ENCODE measurements at regions not wholly inside any gene's neighbourhood (a gene's known extent, or its start where the extent isn't known, plus 50 kb on each side); places are given as distances from the start of the nearest gene placed in this dataset.
"Not testable (repeated sequence)": the region's sequence is repeated elsewhere in the genome, so short reads cannot be mapped to it uniquely, and the experiment has no call there.

DNA sequence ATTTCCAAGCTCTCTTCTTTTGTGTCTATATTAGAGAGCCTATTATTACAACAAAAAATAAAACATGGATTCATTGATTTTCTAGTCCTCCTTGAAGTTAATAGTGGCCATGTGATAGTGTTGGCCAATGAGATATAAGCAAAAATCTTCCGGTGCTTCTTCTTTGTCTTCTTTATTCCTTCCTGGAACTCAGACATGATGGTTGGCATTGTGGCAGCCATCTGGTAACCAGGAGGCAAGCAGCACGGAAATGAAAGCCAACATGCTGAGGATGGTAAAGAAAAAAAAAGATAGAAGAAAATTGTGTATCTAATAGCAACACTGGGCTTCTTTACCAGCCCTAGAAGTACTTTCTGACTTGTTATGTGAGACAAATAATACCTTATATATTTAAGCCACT lies 50.8 kb upstream of the SEL1L start:
- no peak overlapping the region for H3K9ac ChIP-seq
- peaks cover 0 to 16% (median 0%) of the 10 kb centered on the region in 11 experiments; a peak in 7 of 22 replicates for H3K9me3 ChIP-seq (replicated peaks in 1 of 11)
- H3K4me3 ChIP-seq, result no peak overlapping the region
- no peaks in the 10 kb centered on the region for H3K36me3 ChIP-seq
- no peaks in the 10 kb centered on the region for H3K27me3 ChIP-seq
- H4K20me1 ChIP-seq, result no peaks in the 10 kb centered on the region
- H3K4me1 ChIP-seq, result no peaks in the 10 kb centered on the region
- no peak overlapping the region for H3K27ac ChIP-seq
- TF ChIP-seq Cebpa-rat (IDR thresholded peaks at IDR 0.05), result no peak
- H3K4me2 ChIP-seq, result no peak overlapping the region

DNA sequence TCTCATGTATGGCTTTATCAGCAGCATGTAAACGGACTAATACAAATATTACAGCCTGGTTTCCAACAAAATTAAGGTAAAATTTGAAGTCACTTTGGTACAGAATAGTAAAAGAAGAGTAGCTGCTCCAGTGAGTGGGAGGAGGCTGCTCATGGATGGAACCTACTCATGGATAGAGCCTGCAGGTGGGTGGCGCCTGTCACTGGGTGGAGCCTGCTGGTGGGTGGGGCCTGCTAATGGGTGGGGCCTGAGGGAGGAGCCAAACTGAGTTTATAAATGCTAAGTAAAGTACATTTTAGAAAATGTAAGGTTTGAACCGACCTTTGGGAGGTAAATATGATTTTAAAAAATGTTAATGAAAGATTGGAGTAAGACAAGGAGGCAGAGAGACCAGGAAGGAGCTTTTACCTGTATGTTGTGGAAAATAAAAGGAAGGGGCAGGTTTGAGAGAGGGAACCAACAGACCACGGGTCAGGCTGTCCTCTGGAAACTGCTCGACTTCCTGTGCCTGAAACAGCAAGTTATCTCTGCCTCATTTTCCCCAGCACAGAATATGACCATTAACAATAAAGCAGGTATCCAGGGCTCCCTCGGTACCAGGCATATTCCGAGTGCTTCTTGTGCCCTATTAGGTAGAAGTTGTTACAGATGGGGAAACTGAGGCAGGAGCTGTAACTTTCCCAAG lies 55.9 kb upstream of the SEL1L start:
- Histone ChIP-seq H3K27ac (no peak overlapping the region), H3K27me3 (no peaks in the 10 kb centered on the region), H3K4me2 (no peak overlapping the region), H4K20me1 (no peaks in the 10 kb centered on the region), H3K4me3 (no peak overlapping the region), H3K36me3 (no peaks in the 10 kb centered on the region), H3K9ac (no peak overlapping the region), H3K9me3 (replicated peaks in 1 of 11) (peaks cover 0 to 3% (median 0%) of the 10 kb centered on the region in 11 experiments; a peak in 1 of 22 replicates), H3K4me1 (no peaks in the 10 kb centered on the region)
- TF ChIP-seq Cebpa-rat (IDR thresholded peaks at IDR 0.05), result no peak

DNA sequence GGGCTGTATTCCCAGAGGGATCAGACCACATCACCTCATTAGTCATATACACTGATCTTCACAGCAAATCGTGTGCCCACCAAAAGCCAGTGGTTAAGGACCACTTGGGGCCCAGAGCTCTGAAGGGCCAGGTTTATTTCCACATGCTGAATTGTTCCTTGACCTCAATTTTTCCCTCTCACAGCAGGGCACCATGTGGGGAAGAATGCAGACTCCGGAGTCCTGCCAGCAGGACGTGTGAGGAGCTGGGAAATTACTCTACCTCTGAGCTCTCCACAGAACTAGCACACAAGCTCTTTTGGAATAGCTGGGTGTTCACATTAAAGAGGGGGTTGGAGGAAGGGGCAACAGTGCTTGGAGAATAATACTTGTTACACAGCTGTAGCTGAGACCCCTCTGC lies 57.6 kb upstream of the SEL1L start:
- no peaks in the 10 kb centered on the region for H3K27me3 ChIP-seq
- H4K20me1 ChIP-seq, result no peaks in the 10 kb centered on the region
- H3K36me3 ChIP-seq, result no peaks in the 10 kb centered on the region
- no peaks in the 10 kb centered on the region for H3K9me3 ChIP-seq (replicated peaks in 1 of 11)
- no peak overlapping the region for H3K9ac ChIP-seq
- no peaks in the 10 kb centered on the region for H3K4me1 ChIP-seq
- no peak overlapping the region for H3K27ac ChIP-seq
- H3K4me3 ChIP-seq, result no peak overlapping the region
- no peak for TF ChIP-seq Cebpa-rat (IDR thresholded peaks at IDR 0.05)
- H3K4me2 ChIP-seq, result no peak overlapping the region

- H3K9ac ChIP-seq, result no peak overlapping the region
- no peak overlapping the region for H3K4me3 ChIP-seq
- no peaks in the 10 kb centered on the region for H3K4me1 ChIP-seq
- TF ChIP-seq Cebpa-rat (IDR thresholded peaks at IDR 0.05), result no peak
- H3K4me2 ChIP-seq, result no peak overlapping the region
- no peaks in the 10 kb centered on the region for H3K9me3 ChIP-seq (replicated peaks in 1 of 11)
- H3K27ac ChIP-seq, result no peak overlapping the region
- H4K20me1 ChIP-seq, result no peaks in the 10 kb centered on the region
- H3K36me3 ChIP-seq, result no peaks in the 10 kb centered on the region
- no peaks in the 10 kb centered on the region for H3K27me3 ChIP-seq
Observed at GRCh38 chr14:81594012-81594411, 60.4 kb upstream of the SEL1L start.

DNA sequence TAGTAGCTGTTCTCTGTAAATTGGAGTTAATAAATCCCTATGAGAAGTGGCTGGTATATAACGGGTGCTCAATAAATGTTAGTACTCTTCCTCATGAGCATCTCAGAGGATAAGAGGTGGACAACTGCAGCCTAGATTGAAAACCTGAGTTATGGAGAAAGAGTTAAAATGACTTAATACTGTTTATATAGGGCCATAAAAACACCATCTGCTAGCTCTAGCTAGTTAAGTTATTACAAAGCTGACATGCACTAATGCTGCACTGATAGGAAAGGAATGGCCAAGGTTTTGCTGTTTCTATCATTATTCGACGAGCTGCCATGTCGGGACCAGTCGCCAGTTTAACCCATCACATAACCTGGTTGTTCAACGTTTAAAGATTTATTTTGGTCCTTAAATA lies 72.0 kb upstream of the SEL1L start:
- no peaks in the 10 kb centered on the region for H3K27me3 ChIP-seq
- H3K27ac ChIP-seq, result no peak overlapping the region
- H3K4me1 ChIP-seq, result peaks cover 0 to 4% (median 0%) of the 10 kb centered on the region in 10 experiments; a peak in 1 of 20 replicates
- no peaks in the 10 kb centered on the region for H3K9me3 ChIP-seq (replicated peaks in 1 of 11)
- no peaks in the 10 kb centered on the region for H4K20me1 ChIP-seq
- TF ChIP-seq Cebpa-rat (IDR thresholded peaks at IDR 0.05), result no peak
- H3K9ac ChIP-seq, result no peak overlapping the region
- H3K4me3 ChIP-seq, result no peak overlapping the region
- H3K36me3 ChIP-seq, result no peaks in the 10 kb centered on the region
- H3K4me2 ChIP-seq, result no peak overlapping the region

DNA sequence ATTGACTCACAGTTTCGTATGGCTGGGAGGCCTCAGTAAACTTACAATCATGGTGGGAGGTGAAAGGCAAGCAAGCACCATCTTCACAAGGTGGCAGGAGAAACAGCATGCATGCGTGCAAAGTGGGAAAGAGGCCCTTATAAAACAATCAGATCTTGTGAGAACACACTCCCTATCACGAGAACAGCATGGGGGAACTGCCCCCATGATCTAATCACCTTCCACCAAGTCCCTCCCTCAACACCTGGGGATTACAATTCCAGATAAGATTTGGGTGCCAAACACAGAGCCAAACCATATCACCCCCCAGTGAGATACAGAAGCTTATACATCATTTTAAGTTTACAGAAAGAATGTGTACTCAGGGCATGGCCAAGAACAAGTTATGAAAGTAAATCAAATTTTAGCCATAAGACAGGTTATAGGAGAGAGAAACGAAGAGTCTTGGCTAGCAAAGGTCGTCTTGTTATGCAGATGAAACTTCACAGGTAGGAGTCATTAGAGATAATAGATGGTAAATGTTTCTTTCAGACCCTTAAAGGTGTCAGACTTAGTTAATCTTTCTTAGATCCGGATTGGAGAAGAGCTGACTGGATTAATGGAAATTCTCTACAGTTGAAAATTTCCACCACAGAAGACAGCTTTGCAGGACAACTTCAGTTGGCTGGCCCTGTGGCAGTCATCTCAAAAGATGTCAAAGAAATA lies 79.8 kb upstream of the SEL1L start:
- H3K27ac ChIP-seq, result no peak overlapping the region

DNA sequence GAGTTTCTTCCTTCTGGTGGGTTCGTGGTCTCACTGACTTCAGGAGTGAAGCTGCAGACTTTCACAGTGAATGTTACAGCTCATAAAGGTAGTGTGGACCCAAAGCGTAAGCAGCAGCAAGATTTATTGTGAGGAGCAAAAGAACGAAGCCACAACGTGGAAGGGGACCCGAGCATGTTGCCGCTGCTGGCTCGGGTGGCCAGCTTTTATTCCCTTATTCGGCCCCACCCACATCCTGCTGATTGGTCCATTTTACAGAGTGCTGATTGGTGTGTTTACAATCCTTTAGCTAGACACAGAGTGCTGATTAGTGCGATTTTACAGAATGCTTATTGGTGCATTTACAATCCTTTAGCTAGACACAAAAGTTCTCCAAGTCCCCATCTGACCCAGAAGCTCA lies 80.6 kb upstream of the SEL1L start:
- not testable (repeated sequence) for H3K4me3 ChIP-seq; H3K27ac ChIP-seq; H3K27me3 ChIP-seq; H3K9me3 ChIP-seq (replicated peaks in 1 of 11); H3K4me2 ChIP-seq; H3K4me1 ChIP-seq; H3K9ac ChIP-seq; H3K36me3 ChIP-seq; H4K20me1 ChIP-seq

More for the DNA sequence above, 79.8 kb upstream of the SEL1L start:
- Histone ChIP-seq H3K9me3 (replicated peaks in 1 of 11) (peaks cover 0 to 7% (median 0%) of the 10 kb centered on the region in 11 experiments; a peak in 7 of 22 replicates), H3K4me3 (no peak overlapping the region), H3K4me2 (no peak overlapping the region), H3K36me3 (no peaks in the 10 kb centered on the region), H3K4me1 (no peaks in the 10 kb centered on the region), H3K9ac (no peak overlapping the region), H3K27me3 (no peaks in the 10 kb centered on the region), H4K20me1 (no peaks in the 10 kb centered on the region)
- no peak for TF ChIP-seq Cebpa-rat (IDR thresholded peaks at IDR 0.05)

DNA sequence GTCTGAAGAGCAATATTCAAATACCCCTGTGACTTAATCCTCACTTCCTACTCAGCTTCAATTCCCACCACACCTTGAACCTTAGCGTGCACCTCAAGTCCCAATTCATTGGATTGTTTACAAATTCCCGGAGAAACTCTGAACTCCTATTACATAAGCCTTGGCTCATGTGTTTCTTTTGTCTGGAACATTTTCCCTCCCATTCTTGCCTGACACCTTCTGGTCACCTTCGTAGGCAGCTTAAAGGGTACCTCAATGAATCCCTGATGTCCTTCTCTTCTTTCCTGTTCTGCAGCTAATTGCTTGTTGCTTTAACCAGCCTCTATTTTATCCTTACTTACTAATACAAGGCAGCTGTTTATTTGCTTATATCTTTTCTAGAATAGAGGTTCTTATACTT lies 85.0 kb upstream of the SEL1L start:
- Histone ChIP-seq H3K9me3 (replicated peaks in 1 of 11) (peaks cover 0 to 33% (median 13%) of the 10 kb centered on the region in 11 experiments; a peak in 15 of 22 replicates), H3K9ac (no peak overlapping the region), H3K27ac (no peak overlapping the region), H3K4me3 (no peak overlapping the region), H3K27me3 (no peaks in the 10 kb centered on the region), H3K4me1 (peaks cover 4 to 13% (median 8%) of the 10 kb centered on the region in 10 experiments; a peak in 15 of 20 replicates), H3K36me3 (no peaks in the 10 kb centered on the region), H3K4me2 (no peak overlapping the region), H4K20me1 (no peaks in the 10 kb centered on the region)
- TF ChIP-seq Cebpa-rat (IDR thresholded peaks at IDR 0.05), result no peak

GRCh38 chr14:81619816-81620215 lies 86.2 kb upstream of the SEL1L start:
- Histone ChIP-seq H4K20me1 (no peaks in the 10 kb centered on the region), H3K4me3 (no peak overlapping the region), H3K4me2 (no peak overlapping the region), H3K9ac (no peak overlapping the region), H3K36me3 (no peaks in the 10 kb centered on the region), H3K27ac (no peak overlapping the region), H3K9me3 (replicated peaks in 1 of 11) (peaks cover 0 to 28% (median 13%) of the 10 kb centered on the region in 11 experiments; a peak in 13 of 22 replicates), H3K4me1 (peaks cover 4 to 18% (median 8%) of the 10 kb centered on the region in 10 experiments; a peak in 15 of 20 replicates), H3K27me3 (no peaks in the 10 kb centered on the region)
- TF ChIP-seq Cebpa-rat (IDR thresholded peaks at IDR 0.05), result no peak

GRCh38 chr14:81623771-81624396 lies 90.2 kb upstream of the SEL1L start:
- not testable (repeated sequence) for H3K27me3 ChIP-seq, H3K27ac ChIP-seq, H3K9ac ChIP-seq, H3K4me3 ChIP-seq, H3K36me3 ChIP-seq, H3K4me2 ChIP-seq, H4K20me1 ChIP-seq
- peaks cover 4 to 21% (median 8%) of the 10 kb centered on the region in 10 experiments; a peak in 15 of 20 replicates for H3K4me1 ChIP-seq
- peaks cover 0 to 28% (median 13%) of the 10 kb centered on the region in 11 experiments; a peak in 13 of 22 replicates for H3K9me3 ChIP-seq (replicated peaks in 1 of 11)

Measured in BLaER1 treated with 17β-estradiol and CSF1 and Interleukin-3, amounts not matched to agents 10 nM and 100 nM (cell line).